Femur (tissue), 1 donor: ENCODE measurements at regions not wholly inside any gene's neighbourhood (a gene's known extent, or its start where the extent isn't known, plus 50 kb on each side); places are given as distances from the start of the nearest gene placed in this dataset.
"Not testable (repeated sequence)": the region's sequence is repeated elsewhere in the genome, so short reads cannot be mapped to it uniquely, and the experiment has no call there.

Experiments used
- DNase-seq: peaks from one replicate; pipeline ENCODE4 v3.0.0-alpha.2; 2017

GRCh38 chr1:121519756-121520286 lies 335.0 kb downstream of the SRGAP2C start:
- DNase-seq, result not testable (repeated sequence)

GRCh38 chr1:121522061-121522759 lies 337.4 kb downstream of the SRGAP2C start:
- no peak for DNase-seq

GRCh38 chr1:121523112-121523511 lies 338.3 kb downstream of the SRGAP2C start:
- not testable (repeated sequence) for DNase-seq

- DNase-seq, result no peak
Measured at GRCh38 chr1:121525355-121525754, 340.6 kb downstream of the SRGAP2C start.

- DNase-seq, result not testable (repeated sequence)
Measured at GRCh38 chr1:121528958-121529357, 344.2 kb downstream of the SRGAP2C start.

GRCh38 chr1:121530026-121530425 lies 345.3 kb downstream of the SRGAP2C start:
- not testable (repeated sequence) for DNase-seq

- DNase-seq, result not testable (repeated sequence)
Measured at GRCh38 chr1:121531747-121532146, 347.0 kb downstream of the SRGAP2C start.

GRCh38 chr1:121538148-121538547 lies 353.4 kb downstream of the SRGAP2C start:
- not testable (repeated sequence) for DNase-seq

GRCh38 chr1:121538943-121539575 lies 354.3 kb downstream of the SRGAP2C start:
- no peak for DNase-seq

GRCh38 chr1:121543988-121544387 lies 359.2 kb downstream of the SRGAP2C start:
- DNase-seq, result not testable (repeated sequence)

GRCh38 chr1:121544500-121544899 lies 359.7 kb downstream of the SRGAP2C start:
- DNase-seq, result no peak

- DNase-seq, result not testable (repeated sequence)
Measured at GRCh38 chr1:121545899-121546298, 361.1 kb downstream of the SRGAP2C start.

- DNase-seq, result no peak
Measured at GRCh38 chr1:121546830-121547591, 362.2 kb downstream of the SRGAP2C start.

GRCh38 chr1:121547726-121548125 lies 363.0 kb downstream of the SRGAP2C start:
- not testable (repeated sequence) for DNase-seq

- DNase-seq, result not testable (repeated sequence)
Measured at GRCh38 chr1:121550817-121551216, 366.0 kb downstream of the SRGAP2C start.

- not testable (repeated sequence) for DNase-seq
Measured at GRCh38 chr1:121551491-121551890, 366.7 kb downstream of the SRGAP2C start.

GRCh38 chr1:121556560-121556959 lies 371.8 kb downstream of the SRGAP2C start:
- not testable (repeated sequence) for DNase-seq

GRCh38 chr1:121558034-121558433 lies 373.3 kb downstream of the SRGAP2C start:
- DNase-seq, result not testable (repeated sequence)

- DNase-seq, result peak; percentile 24
Measured at GRCh38 chr1:121558514-121558913, 373.7 kb downstream of the SRGAP2C start.

- DNase-seq, result peak; percentile 22
Measured at GRCh38 chr1:121566346-121566745, 381.6 kb downstream of the SRGAP2C start.

- no peak for DNase-seq
Measured at GRCh38 chr1:121569428-121569827, 384.7 kb downstream of the SRGAP2C start.

- not testable (repeated sequence) for DNase-seq
Measured at GRCh38 chr1:121573881-121574504, 389.2 kb downstream of the SRGAP2C start.

GRCh38 chr1:121574505-121574899 lies 389.7 kb downstream of the SRGAP2C start:
- not testable (repeated sequence) for DNase-seq
